ENCODE measurements at regions not wholly inside any gene's neighbourhood (a gene's known extent, or its start where the extent isn't known, plus 50 kb on each side); places are given as distances from the start of the nearest gene placed in this dataset.

- H3K36me3 ChIP-seq (ENCODE audit: insufficient read depth in 1 of 2, low read depth in 1 of 2) = no peaks in the 10 kb centered on the region
- H3K9me3 ChIP-seq = no peaks in the 10 kb centered on the region
- TF ChIP-seq CTCF (IDR thresholded peaks at IDR 0.05) = no peak
- no peaks in the 10 kb centered on the region for H3K27me3 ChIP-seq (ENCODE audit: insufficient read depth in 3 of 3, low read length in 2 of 3)
- WGBS, 3 donors = 15 to 23% (median 22%) methylated on average over 1 of the region's 1 CpG
- no peak overlapping the region for H3K4me3 ChIP-seq
- ATAC-seq = peak in 1 of 4 donors; percentile 80
- no peak for DNase-seq
- H3K4me1 ChIP-seq = no peaks in the 10 kb centered on the region
- intact Hi-C loops (cut with DNase I) = no loop called here
- H3K27ac ChIP-seq = no peak overlapping the region
Observed at GRCh38 chr3:147313513-147313912, 92.8 kb downstream of the ZIC4 start.

- DNase-seq = no peak
- no peak overlapping the region for H3K4me3 ChIP-seq
- intact Hi-C loops (cut with DNase I) = no loop called here
- no peaks in the 10 kb centered on the region for H3K27me3 ChIP-seq (ENCODE audit: insufficient read depth in 3 of 3, low read length in 2 of 3)
- no peaks in the 10 kb centered on the region for H3K36me3 ChIP-seq (ENCODE audit: insufficient read depth in 1 of 2, low read depth in 1 of 2)
- no peak overlapping the region for H3K27ac ChIP-seq
- ATAC-seq = no peak
- no peak for TF ChIP-seq CTCF (IDR thresholded peaks at IDR 0.05)
- H3K4me1 ChIP-seq = no peaks in the 10 kb centered on the region
- no peaks in the 10 kb centered on the region for H3K9me3 ChIP-seq
- WGBS, 3 donors = 11 to 34% (median 20%) methylated on average over 2 of the region's 2 CpGs
Observed at GRCh38 chr3:147312786-147313280, 93.5 kb downstream of the ZIC4 start.

- no peaks in the 10 kb centered on the region for H3K4me1 ChIP-seq
- DNase-seq (no peak), ATAC-seq (no peak)
- intact Hi-C loops (cut with DNase I) = no loop called here
- H3K4me3 ChIP-seq = no peak overlapping the region
- H3K27me3 ChIP-seq (ENCODE audit: insufficient read depth in 3 of 3, low read length in 2 of 3) = no peaks in the 10 kb centered on the region
- no peak for TF ChIP-seq CTCF (IDR thresholded peaks at IDR 0.05)
- WGBS, 3 donors = 63 to 79% (median 67%) methylated on average over 2 of the region's 2 CpGs
- H3K27ac ChIP-seq = no peak overlapping the region
- H3K9me3 ChIP-seq = no peaks in the 10 kb centered on the region
- no peaks in the 10 kb centered on the region for H3K36me3 ChIP-seq (ENCODE audit: insufficient read depth in 1 of 2, low read depth in 1 of 2)
Observed at GRCh38 chr3:147311716-147312115, 94.6 kb downstream of the ZIC4 start.

GRCh38 chr3:147305533-147306250, 100.7 kb downstream of the ZIC4 start:
- Histone ChIP-seq H3K4me1 (no peaks in the 10 kb centered on the region), H3K27me3 (ENCODE audit: insufficient read depth in 3 of 3, low read length in 2 of 3) (no peaks in the 10 kb centered on the region), H3K4me3 (no peak overlapping the region), H3K36me3 (ENCODE audit: insufficient read depth in 1 of 2, low read depth in 1 of 2) (no peaks in the 10 kb centered on the region), H3K27ac (no peak overlapping the region), H3K9me3 (no peaks in the 10 kb centered on the region)
- ATAC-seq (no peak), DNase-seq (no peak)
- no peak for TF ChIP-seq CTCF (IDR thresholded peaks at IDR 0.05)
- intact Hi-C loops (cut with DNase I) = no loop called here

- Histone ChIP-seq H3K9me3 (no peaks in the 10 kb centered on the region), H3K36me3 (ENCODE audit: insufficient read depth in 1 of 2, low read depth in 1 of 2) (no peaks in the 10 kb centered on the region), H3K27ac (no peak overlapping the region), H3K27me3 (ENCODE audit: insufficient read depth in 3 of 3, low read length in 2 of 3) (no peaks in the 10 kb centered on the region), H3K4me3 (no peak overlapping the region), H3K4me1 (no peaks in the 10 kb centered on the region)
- intact Hi-C loops (cut with DNase I) = no loop called here
- no peak for TF ChIP-seq CTCF (IDR thresholded peaks at IDR 0.05)
- ATAC-seq = no peak
- no peak for DNase-seq
- 93 to 98% (median 94%) methylated on average over 4 of the region's 4 CpGs for WGBS, 3 donors
Observed at GRCh38 chr3:147304756-147305155, 101.6 kb downstream of the ZIC4 start.

All from psoas muscle (tissue), 7 donors.